ENCODE measurements at regions not wholly inside any gene's neighbourhood (a gene's known extent, or its start where the extent isn't known, plus 50 kb on each side); places are given as distances from the start of the nearest gene placed in this dataset.

DNA sequence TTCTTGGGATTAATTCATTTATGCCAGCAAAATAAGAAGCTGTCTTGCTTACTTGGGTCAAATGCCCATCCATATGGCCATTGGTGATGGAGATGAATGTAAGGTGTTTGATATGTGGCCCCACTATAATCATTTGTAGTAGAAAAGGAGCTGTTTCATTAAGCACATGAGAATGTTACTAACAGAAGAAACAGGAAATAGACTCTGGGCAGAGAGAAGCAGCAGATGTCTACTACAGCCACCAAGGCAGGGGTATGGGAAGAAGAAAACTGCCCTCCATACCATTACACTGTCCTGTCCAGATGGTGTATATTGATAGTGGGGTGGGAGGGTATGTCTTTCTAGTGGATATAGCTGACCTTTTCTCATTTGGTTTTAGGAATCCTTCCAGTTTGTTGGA is 386.6 kb upstream of the CLINT1 start:
- TF ChIP-seq EZH2 (IDR thresholded peaks at IDR 0.05), result no peak
- no peak for TF ChIP-seq POLR2AphosphoS5 (IDR thresholded peaks at IDR 0.05; ENCODE audit: borderline replicate concordance, low read depth, low read length)

Measured in SK-N-MC (cell line).